Epithelial cell of esophagus (primary cell): ENCODE measurements at regions not wholly inside any gene's neighbourhood (a gene's known extent, or its start where the extent isn't known, plus 50 kb on each side); places are given as distances from the start of the nearest gene placed in this dataset.

ENCODE experiments used
- DNase-seq: peaks from one replicate; pipeline ENCODE4 v3.0.0; 2010; ENCODE audit warnings: low read depth
- H3K4me3 ChIP-seq: 2 replicates; pipeline ENCODE4 v1.5.1; 2011; ENCODE audit warnings: mild to moderate bottlenecking, low read length, control low read depth
- CTCF ChIP-seq: IDR thresholded peaks from 2 replicates; pipeline ENCODE4 v1.5.1; 2011; ENCODE audit warnings: low read depth, mild to moderate bottlenecking, low read length, control low read depth, inconsistent platforms; ENCODE audit not compliant: insufficient read depth; ENCODE audit errors: missing control alignments

- H3K4me3 ChIP-seq: no peak overlapping the region
- DNase-seq: no peak
- TF ChIP-seq CTCF: no peak
These were observed 555.5 kb downstream of the UTRN start for GRCh38 chr6:144840619-144841018.

- TF ChIP-seq CTCF: no peak
These were observed 558.6 kb downstream of the UTRN start for GRCh38 chr6:144843701-144844100.

GRCh38 chr6:144844596-144844995, 559.5 kb downstream of the UTRN start:
- TF ChIP-seq CTCF: no peak
- no peak overlapping the region for H3K4me3 ChIP-seq
- no peak for DNase-seq

More at GRCh38 chr6:144843701-144844100, 558.6 kb downstream of the UTRN start:
- no peak for DNase-seq
- no peak overlapping the region for H3K4me3 ChIP-seq

GRCh38 chr6:144845186-144845585, 560.1 kb downstream of the UTRN start:
- no peak for DNase-seq
- no peak overlapping the region for H3K4me3 ChIP-seq
- no peak for TF ChIP-seq CTCF

GRCh38 chr6:144847916-144848315, 562.8 kb downstream of the UTRN start:
- no peak for DNase-seq
- H3K4me3 ChIP-seq: no peak overlapping the region
- TF ChIP-seq CTCF: no peak

GRCh38 chr6:144849920-144850319, 564.8 kb downstream of the UTRN start:
- no peak for DNase-seq
- no peak for TF ChIP-seq CTCF
- H3K4me3 ChIP-seq: no peak overlapping the region

- no peak for TF ChIP-seq CTCF
- no peak for DNase-seq
- H3K4me3 ChIP-seq: no peak overlapping the region
These were observed 568.5 kb downstream of the UTRN start for GRCh38 chr6:144853603-144854002.
